GM21515 (cell line): ENCODE measurements at regions not wholly inside any gene's neighbourhood (a gene's known extent, or its start where the extent isn't known, plus 50 kb on each side); places are given as distances from the start of the nearest gene placed in this dataset.
"Not testable (repeated sequence)": the region's sequence is repeated elsewhere in the genome, so short reads cannot be mapped to it uniquely, and the experiment has no call there.

Experiments used
- ATAC-seq: cut with Tn5 transposase; IDR thresholded peaks from one replicate; pipeline ENCODE4 v1.9.1; 2021; ENCODE audit not compliant: unreplicated experiment

GRCh38 chr1:238950017-238950416 lies 436.4 kb upstream of the CHRM3 start:
- ATAC-seq: no peak

GRCh38 chr1:238944028-238944427 lies 442.3 kb upstream of the CHRM3 start:
- no peak for ATAC-seq

- no peak for ATAC-seq
These were observed 458.5 kb upstream of the CHRM3 start for GRCh38 chr1:238927899-238928298.

DNA sequence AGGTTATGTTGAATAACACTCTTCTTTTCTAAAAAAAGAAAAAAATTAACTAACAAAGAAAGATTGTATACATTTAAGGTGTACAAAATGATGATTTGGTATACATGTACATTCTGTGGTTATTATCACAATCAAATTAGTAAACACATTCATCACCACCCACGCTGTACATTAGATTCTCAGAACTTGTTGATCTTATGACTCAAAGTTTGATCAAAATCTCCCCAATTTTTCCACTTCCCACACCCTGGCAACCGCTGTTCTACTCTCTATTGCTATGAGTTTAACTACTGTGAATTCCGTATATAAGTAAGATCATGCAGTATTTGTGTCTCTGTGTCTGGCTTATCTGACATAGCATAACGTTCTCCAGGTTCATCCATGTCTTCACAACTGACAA lies 469.5 kb upstream of the CHRM3 start:
- ATAC-seq: no peak

DNA sequence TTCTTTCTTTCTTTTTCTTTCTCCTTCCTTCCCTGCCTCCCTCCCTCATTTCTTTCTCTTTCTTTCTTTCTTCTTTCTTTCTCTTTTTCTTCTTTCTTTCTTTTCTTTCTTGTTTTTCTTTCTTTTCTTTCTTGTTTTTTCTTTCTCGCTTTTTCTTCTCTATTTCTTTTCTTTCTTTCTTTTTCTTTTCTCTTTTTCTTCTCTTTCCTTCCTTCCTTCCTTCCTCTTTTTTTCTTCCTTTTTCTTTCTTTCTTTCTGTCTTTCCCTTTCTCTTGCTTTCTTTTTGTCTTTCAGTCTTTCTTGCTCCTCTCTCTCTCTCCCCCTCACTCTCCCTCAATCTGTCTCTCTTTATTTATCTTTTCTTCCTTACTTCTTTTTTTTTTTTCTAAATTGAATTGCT lies 472.0 kb upstream of the CHRM3 start:
- ATAC-seq: no peak

DNA sequence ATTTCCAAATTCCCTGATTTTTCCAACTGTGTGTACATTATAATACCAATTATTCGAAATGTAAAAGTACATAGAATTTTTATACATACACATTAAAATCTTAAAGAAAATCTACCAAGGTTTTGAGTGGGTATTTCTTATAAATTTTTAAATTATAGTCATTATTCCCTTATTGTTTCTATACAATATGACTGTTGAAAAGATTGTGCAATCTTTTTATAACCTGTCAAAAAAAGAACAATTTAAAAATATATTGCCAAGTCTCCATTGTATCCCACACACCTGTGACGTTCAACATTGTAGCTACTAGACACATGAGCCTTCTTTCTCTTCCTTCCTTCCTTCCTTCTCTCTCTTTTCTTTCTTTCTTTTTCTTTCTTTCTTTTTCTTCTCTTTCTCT lies 473.2 kb upstream of the CHRM3 start:
- ATAC-seq: no peak

DNA sequence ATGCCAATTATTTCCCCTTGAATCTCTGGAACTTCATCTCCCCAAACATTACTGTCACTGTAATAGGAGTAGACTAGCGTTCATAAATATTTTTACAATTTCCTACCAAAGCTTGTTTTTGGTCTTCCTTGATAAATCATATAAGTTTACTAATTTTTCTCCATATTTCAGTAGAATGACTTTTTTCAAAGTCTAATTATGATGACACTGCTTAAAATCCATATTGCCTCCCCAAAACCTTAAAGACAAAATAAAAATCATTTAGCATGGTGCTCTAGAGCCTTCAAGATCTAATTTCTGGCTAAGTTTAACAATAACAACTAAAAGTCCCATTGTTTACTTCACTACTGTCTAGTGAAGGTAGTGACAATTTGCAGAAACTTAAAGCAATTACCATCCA lies 474.2 kb upstream of the CHRM3 start:
- ATAC-seq: no peak

DNA sequence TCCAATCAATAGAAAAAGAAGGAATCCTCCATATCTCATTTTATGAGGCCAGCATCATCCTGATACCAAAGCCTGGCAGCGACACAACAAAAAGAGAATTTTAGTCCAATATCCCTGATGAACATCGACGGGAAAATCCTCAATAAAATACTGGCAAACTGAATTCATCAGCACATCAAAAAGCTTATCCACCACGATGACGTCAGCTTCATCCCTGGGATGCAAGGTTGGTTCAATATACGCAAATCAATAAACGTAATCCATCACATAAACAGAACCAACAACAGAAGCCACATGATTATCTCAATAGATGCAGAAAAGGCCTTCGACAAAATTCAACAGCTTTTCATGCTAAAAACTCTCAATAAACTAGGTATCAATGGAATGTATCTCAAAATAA lies 483.6 kb upstream of the CHRM3 start:
- not testable (repeated sequence) for ATAC-seq

DNA sequence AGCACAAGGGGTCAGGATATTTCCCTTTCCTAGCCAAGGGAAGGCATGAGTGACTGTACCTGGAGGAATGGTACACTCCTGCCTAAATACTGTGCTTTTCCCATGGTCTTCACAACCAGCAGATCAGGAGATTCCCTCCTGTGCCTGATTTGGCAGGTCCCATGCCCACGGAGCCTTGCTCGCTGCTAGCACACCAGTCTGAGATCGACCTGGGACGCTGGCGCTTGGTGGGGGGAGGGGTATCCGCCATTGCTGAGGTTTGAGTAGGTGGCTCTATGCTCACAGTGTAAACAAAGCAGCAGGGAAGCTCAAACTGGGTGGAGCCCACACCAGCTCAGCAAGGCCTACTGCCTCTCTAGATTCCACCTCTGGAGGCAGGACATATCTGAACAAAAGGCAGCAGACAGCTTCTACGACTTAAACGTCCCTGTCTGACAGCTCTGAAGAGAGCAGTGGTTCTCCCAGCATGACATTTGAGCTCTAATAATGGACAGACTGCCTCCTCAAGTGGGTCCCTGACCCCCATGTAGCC lies 486.0 kb upstream of the CHRM3 start:
- no peak for ATAC-seq

DNA sequence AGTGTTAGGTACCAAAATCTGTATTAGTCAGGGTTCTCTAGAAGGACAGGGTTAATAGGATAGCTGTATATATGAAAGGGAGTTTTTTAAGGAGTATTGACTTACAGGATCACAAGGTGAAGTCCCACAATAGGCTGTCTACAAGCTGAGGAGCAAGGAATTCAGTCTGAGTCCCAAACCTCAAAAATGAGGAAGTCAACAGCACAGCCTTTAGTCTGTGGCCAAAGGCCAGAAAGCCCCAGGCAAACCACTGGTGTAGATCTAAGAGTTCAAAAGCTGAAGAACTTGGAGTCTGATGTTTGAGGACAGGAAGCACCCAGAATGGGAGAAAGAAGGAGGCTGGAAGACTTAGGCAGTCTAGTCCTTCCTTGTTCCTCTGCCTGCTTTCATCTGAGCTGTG lies 487.5 kb upstream of the CHRM3 start:
- ATAC-seq: no peak

DNA sequence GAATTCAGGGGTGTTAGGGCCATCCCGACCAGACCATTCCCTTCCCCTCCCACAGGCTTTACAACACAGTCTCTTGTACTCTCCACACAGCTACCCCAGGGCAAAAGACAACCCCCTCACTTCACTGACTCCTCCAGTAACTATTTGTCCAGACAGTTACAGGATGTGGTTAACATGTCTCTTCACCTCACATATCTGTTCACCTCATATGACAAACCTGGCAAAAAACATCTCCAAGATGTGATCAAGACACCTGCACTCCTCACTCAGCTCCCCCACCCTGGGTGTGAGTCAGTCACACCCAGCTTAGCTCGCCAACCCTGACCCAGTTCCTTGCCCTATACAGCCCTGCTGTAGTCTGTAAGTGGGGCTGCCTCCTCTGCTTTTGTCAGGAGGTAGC lies 490.5 kb upstream of the CHRM3 start:
- ATAC-seq: no peak

DNA sequence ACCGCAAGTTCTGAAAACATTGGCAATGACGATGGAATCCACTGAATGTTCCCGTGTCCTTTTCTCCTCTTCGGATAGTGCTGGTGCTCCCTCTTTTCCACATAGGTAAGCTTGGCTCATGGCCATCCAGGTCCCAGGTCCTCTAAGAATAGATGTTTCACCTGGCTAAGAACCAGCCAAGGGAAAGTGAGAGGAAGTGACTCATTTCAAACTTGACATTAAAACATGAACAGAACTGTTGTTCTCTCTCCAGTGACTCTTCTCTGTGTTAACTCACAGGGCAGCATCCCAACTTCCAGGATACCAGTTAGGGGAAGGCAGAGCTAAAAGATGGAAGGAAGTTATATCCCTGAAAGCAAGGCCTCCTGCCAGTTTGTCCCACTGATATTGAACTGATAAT lies 493.8 kb upstream of the CHRM3 start:
- no peak for ATAC-seq

GRCh38 chr1:238861342-238862066 lies 524.9 kb upstream of the CHRM3 start:
- ATAC-seq: no peak

GRCh38 chr1:238833919-238834318 lies 552.4 kb upstream of the CHRM3 start:
- no peak for ATAC-seq

- no peak for ATAC-seq
These were observed 554.3 kb upstream of the CHRM3 start for GRCh38 chr1:238832106-238832505.

DNA sequence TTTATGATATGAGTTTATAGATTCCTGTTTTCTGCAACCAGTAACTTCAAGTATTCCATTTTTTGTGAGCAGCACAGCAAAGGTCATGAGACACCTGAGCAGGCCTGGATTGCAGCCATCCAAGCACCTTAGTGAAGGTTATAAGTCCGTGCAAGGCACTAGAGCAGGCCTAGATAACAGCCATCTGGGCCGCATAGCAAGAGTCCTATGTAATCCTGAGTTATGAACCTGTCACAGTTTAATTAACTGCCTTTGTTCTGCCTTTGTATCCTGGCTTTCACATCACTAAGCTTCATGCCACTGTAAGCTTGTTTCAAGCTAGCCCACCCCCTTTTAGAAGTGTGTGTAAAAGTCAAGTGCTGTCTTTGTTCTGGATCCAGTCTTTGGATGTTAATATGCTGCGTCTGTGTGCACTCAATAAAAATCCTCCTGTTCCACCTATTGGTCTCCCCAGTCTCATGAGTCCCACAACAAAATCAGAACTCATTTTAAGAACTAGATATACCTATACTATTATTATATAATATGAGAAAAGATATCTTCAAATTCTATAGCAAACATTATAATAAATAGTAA lies 556.2 kb upstream of the CHRM3 start:
- no peak for ATAC-seq

- no peak for ATAC-seq
These were observed 559.5 kb upstream of the CHRM3 start for GRCh38 chr1:238826891-238827290.

- no peak for ATAC-seq
These were observed 563.0 kb upstream of the CHRM3 start for GRCh38 chr1:238823416-238823815.

GRCh38 chr1:238811211-238811879 lies 575.0 kb upstream of the CHRM3 start:
- ATAC-seq: no peak

- ATAC-seq: no peak
These were observed 595.5 kb upstream of the CHRM3 start for GRCh38 chr1:238790882-238791281.

DNA sequence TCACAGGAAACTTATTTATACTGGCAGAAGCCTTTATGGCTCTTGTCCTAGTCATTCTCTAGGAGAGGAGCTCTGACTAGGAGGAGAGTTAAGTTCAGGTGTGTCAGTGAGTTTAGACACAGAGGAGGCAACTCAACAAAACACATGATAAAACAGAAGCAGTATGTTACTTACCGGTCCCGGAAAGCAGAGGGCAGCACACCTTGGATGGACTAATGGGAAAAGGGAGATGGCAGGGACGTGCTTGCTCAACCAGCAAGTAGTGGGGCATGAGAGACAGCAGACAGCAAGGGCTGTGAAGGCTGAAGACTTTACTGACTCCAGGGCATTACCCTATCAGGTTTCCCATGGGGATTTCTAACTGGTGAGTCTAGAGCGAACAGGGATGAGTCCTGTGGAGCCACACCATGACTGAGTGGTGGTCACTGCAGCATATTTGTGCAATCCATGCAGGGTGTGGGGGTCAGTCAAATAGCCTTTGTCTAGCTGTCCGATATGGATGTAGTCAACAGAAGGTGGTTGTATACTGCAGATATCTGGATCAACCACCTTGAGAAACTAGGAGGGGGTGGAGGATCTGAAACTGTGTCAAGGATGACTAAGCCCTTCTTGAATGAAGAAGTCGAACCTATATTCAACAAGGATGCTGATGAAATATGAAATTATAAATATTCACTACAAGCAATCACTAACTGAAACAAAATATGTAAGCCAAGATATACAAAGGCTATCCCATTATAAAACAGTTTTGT lies 596.3 kb upstream of the CHRM3 start:
- ATAC-seq: no peak

DNA sequence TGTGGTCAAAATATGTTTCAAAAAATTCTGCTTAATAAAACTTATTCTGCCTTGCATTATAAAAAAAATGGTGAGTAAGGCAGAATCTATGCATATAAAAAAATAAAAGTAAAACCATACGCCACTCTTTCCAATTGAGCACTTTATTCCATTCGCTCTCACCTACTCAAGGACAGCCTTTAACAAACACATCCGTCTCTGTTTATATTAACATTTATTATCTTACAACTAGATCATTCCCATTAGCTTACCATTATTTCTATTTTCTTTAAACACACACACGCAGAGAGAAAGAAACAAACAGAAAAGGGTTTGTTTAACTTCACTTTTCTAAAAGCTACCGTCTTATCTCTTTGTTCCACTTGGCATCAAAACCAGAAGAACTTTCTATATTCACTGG lies 598.9 kb upstream of the CHRM3 start:
- ATAC-seq: no peak
